Liver (tissue), 3 donors: ENCODE measurements at regions not wholly inside any gene's neighbourhood (a gene's known extent, or its start where the extent isn't known, plus 50 kb on each side); places are given as distances from the start of the nearest gene placed in this dataset.

Experiments
- FOXA2 ChIP-seq: IDR thresholded peaks from 2 replicates; pipeline ENCODE4 v1.6.1; 2016; ENCODE audit warnings: antibody characterized with exemption
- GABPA ChIP-seq, 2 donors: IDR thresholded peaks in 1 of 2; conservative IDR thresholded peaks in 1 of 2; 2 replicates each; pipeline ENCODE4 v1.6.1; 2016; ENCODE audit warnings: antibody characterized with exemption in 2 of 2, mild to moderate bottlenecking in 1 of 2, moderate library complexity in 1 of 2
- HNF4A ChIP-seq, 2 donors: conservative IDR thresholded peaks; 2 replicates each; pipeline ENCODE4 v1.6.1; 2016; ENCODE audit warnings: antibody characterized with exemption in 2 of 2, mild to moderate bottlenecking in 2 of 2
- HNF4G ChIP-seq: IDR thresholded peaks from 2 replicates; pipeline ENCODE4 v1.6.1; 2016; ENCODE audit warnings: antibody characterized with exemption
- NR2F2 ChIP-seq: IDR thresholded peaks from 2 replicates; pipeline ENCODE4 v1.6.1; 2016; ENCODE audit warnings: antibody characterized with exemption
- SP1 ChIP-seq: IDR thresholded peaks from 2 replicates; pipeline ENCODE4 v1.6.1; 2018; ENCODE audit warnings: antibody characterized with exemption, mild to moderate bottlenecking
- TAF1 ChIP-seq: conservative IDR thresholded peaks from 2 replicates; pipeline ENCODE4 v1.6.1; 2016; ENCODE audit warnings: antibody characterized with exemption, mild to moderate bottlenecking
- YY1 ChIP-seq: IDR thresholded peaks from 2 replicates; pipeline ENCODE4 v1.6.1; 2016; ENCODE audit warnings: antibody characterized with exemption, mild to moderate bottlenecking
- TF ChIP-seq, protein P1 (sequence below): fragments of 150-350 bp; IDR thresholded peaks from 2 replicates; pipeline ENCODE4 v1.5.1; 2017; ENCODE audit warnings: improper control_type of control experiment, low read depth, low read length; ENCODE audit not compliant: missing input control
- TF ChIP-seq, protein P2 (sequence below): IDR thresholded peaks from 2 replicates; pipeline ENCODE4 v1.6.1; 2016; ENCODE audit warnings: antibody characterized with exemption
- donor health status: healthy.
- donor health status: healthy.

- no peak for TF ChIP-seq HNF4G
- TF ChIP-seq, protein P1, sequence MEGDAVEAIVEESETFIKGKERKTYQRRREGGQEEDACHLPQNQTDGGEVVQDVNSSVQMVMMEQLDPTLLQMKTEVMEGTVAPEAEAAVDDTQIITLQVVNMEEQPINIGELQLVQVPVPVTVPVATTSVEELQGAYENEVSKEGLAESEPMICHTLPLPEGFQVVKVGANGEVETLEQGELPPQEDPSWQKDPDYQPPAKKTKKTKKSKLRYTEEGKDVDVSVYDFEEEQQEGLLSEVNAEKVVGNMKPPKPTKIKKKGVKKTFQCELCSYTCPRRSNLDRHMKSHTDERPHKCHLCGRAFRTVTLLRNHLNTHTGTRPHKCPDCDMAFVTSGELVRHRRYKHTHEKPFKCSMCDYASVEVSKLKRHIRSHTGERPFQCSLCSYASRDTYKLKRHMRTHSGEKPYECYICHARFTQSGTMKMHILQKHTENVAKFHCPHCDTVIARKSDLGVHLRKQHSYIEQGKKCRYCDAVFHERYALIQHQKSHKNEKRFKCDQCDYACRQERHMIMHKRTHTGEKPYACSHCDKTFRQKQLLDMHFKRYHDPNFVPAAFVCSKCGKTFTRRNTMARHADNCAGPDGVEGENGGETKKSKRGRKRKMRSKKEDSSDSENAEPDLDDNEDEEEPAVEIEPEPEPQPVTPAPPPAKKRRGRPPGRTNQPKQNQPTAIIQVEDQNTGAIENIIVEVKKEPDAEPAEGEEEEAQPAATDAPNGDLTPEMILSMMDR: no peak
- TF ChIP-seq TAF1: no peak
- TF ChIP-seq HNF4A (conservative IDR thresholded peaks at IDR 0.05): no peak
- no peak for TF ChIP-seq FOXA2
- TF ChIP-seq, protein P2, sequence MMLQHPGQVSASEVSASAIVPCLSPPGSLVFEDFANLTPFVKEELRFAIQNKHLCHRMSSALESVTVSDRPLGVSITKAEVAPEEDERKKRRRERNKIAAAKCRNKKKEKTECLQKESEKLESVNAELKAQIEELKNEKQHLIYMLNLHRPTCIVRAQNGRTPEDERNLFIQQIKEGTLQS: no peak
- TF ChIP-seq SP1: no peak
- TF ChIP-seq GABPA (IDR thresholded peaks at IDR 0.05 in 1 of 2, conservative IDR thresholded peaks at IDR 0.05 in 1 of 2): no peak
- TF ChIP-seq NR2F2: no peak
- TF ChIP-seq YY1: no peak
These were observed 64.2 kb upstream of the SLCO2A1 start for GRCh38 chr3:134093956-134094355.
